ENCODE measurements at regions not wholly inside any gene's neighbourhood (a gene's known extent, or its start where the extent isn't known, plus 50 kb on each side); places are given as distances from the start of the nearest gene placed in this dataset.

DNA sequence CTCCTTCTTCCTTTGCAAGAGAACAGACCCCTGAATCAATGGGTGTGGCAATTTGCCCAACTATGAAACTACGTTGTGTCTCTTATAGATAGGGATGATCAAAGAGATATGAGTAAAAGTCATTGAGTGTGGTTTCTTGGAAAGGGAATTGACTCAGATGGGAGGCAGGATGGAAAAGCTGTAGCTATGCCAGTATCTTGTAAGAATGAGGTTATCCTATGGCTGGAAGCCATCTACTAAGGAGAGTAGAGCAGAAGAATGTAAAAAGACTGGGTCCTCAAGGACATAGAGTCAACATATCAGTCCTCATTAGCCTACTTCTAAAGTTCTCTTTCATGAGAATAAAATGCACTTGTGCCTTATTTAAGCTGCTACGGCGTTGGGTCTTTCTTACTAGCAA is 78.9 kb upstream of the POU2AF2 start:
- TF ChIP-seq POLR2A (IDR thresholded peaks at IDR 0.05; ENCODE audit: low read depth, low read length) (no peak), POLR2AphosphoS5 (IDR thresholded peaks at IDR 0.05; ENCODE audit: low read depth, low read length) (no peak)

Measured in GM12891 (cell line).